GM10266 (cell line): ENCODE measurements at regions not wholly inside any gene's neighbourhood (a gene's known extent, or its start where the extent isn't known, plus 50 kb on each side); places are given as distances from the start of the nearest gene placed in this dataset.

Source experiments
- DNase-seq: peaks from one replicate; pipeline ENCODE4 v3.0.0; 2012; ENCODE audit errors: extremely low spot score
- CTCF ChIP-seq: IDR thresholded peaks from 2 replicates; pipeline ENCODE4 v1.5.1; 2012; ENCODE audit warnings: mild to moderate bottlenecking, low read depth; ENCODE audit not compliant: control insufficient read depth, insufficient read depth; ENCODE audit errors: missing control alignments

DNA sequence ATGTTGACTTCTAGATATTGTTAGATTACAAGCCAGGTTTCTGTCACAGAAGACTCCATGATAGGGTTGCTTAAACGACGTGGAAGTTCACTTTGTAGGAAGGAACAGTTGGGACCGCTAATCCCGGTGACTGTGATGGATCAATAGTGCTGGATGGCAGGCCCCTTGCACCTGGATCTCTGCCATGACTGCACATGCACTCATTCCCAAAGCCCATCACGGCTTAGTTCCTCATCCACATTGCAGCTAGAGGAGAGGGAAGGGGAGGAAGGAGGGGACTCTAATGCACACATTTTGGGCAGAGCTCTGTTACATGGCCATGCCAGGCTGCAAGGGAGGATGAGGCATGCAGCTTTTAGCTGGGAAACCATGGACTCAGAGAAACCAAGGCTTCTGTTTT is 773.7 kb upstream of the RAB6C start:
- no peak for DNase-seq
- TF ChIP-seq CTCF, result no peak

- no peak for DNase-seq
- TF ChIP-seq CTCF, result no peak
Measured at GRCh38 chr2:129212299-129212958, 767.0 kb upstream of the RAB6C start.

DNA sequence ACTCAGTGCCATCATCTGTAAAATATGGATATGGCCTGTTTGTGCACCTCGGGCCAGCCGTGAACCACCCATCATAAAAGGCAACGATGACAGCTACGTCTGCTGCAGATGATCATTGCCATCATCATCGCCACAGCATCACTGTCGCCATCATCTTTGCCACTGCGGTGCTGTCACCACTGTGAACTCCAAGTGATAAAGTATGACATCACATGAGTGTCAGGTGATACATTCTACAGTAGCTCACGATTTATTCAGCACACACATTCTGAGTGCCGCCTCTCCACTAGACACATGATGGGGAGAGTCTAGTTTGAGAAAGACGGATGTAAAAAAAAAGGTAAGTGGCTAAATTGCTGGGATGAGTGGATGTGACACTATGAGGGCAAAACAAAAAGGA is 755.4 kb upstream of the RAB6C start:
- no peak for DNase-seq
- TF ChIP-seq CTCF, result no peak

DNA sequence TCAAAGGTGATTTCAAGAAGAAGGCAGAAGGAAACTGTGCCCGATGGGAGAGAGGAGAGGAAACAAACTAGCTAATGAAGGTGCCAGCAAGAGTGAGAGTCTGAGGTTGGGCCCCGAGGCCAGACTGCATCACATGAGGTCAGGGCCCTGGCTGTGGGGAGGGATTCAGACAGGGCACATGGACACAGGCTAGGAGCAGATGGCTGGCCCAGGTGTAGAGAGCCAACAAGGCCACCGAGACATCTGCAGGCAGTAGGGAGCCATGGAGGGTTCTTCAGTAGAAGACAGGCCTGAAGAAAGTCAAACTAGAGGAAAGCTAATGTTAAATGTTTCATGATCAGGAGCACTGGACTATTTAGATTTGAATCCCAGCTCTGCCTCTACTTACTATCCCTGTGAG is 755.0 kb upstream of the RAB6C start:
- DNase-seq, result no peak
- TF ChIP-seq CTCF, result no peak

- DNase-seq, result no peak
- no peak for TF ChIP-seq CTCF
Measured at GRCh38 chr2:129229196-129229595, 750.3 kb upstream of the RAB6C start.

DNA sequence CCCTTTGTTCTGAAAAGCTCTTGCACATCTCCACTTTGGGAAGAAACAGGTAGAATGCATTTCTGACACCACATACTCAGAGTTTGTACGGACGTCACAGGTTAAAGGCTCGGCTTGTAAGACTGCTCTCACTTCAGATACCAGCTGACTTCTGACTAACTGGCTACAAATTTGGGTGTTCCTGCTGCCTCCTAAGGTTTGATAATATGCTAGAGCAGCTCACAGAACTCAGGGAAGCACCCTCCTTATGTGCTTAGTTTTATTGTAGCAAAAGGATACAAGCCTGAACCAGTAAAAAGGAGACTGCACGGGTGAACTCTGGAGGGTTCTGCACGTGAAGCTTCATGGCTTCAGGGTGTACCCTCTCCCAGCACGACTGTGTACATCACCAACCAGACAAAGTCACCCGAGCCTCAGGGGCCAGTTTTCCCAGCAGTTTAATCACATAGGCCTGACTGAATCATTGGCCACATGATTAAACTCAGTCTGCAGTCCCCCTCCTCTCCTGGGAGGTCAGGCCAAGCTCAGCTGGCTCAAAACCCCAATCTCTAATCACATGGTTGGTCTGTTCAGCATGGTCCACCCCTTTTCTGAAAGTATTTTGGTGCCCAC is 749.5 kb upstream of the RAB6C start:
- TF ChIP-seq CTCF, result no peak
- DNase-seq, result no peak

DNA sequence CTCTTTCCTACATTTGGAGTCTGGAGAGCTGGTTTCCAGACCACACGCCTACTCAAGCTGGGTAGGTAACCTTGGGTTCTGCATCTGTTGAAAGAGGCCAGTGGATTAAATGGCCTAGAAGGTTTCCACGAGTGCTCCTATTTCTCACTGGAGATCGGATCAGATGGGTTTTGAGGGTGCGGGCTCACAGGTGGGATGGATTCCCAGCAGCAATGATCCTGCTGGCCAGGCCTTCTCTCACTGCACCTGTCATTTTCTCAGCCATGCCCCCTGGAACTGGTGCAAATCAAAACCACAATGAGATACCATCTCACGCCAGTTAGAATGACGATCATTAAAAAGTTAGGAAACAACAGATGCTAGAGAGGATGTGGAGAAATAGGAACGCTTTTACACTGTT is 747.5 kb upstream of the RAB6C start:
- TF ChIP-seq CTCF, result no peak
- DNase-seq, result no peak
